ENCODE measurements at regions not wholly inside any gene's neighbourhood (a gene's known extent, or its start where the extent isn't known, plus 50 kb on each side); places are given as distances from the start of the nearest gene placed in this dataset.

GRCh38 chr2:181190711-181191110 lies 210.3 kb downstream of the UBE2E3 start:
- DNase-seq: no peak

GRCh38 chr2:181193550-181193949 lies 213.1 kb downstream of the UBE2E3 start:
- DNase-seq: no peak

GRCh38 chr2:181196401-181196800 lies 216.0 kb downstream of the UBE2E3 start:
- no peak for DNase-seq

GRCh38 chr2:181197140-181197760 lies 216.8 kb downstream of the UBE2E3 start:
- DNase-seq: no peak

- no peak for DNase-seq
These were observed 217.9 kb downstream of the UBE2E3 start for GRCh38 chr2:181198183-181198864.

- no peak for DNase-seq
These were observed 223.0 kb downstream of the UBE2E3 start for GRCh38 chr2:181203412-181203811.

- DNase-seq: no peak
These were observed 223.5 kb downstream of the UBE2E3 start for GRCh38 chr2:181203916-181204315.

GRCh38 chr2:181218401-181218821 lies 238.0 kb downstream of the UBE2E3 start:
- peak; percentile 66 for DNase-seq

GRCh38 chr2:181223234-181223633 lies 234.0 kb upstream of the ITGA4 start:
- no peak for DNase-seq

- no peak for DNase-seq
These were observed 232.3 kb upstream of the ITGA4 start for GRCh38 chr2:181224866-181225265.

- DNase-seq: no peak
These were observed 228.5 kb upstream of the ITGA4 start for GRCh38 chr2:181228661-181229060.

- no peak for DNase-seq
These were observed 226.0 kb upstream of the ITGA4 start for GRCh38 chr2:181231151-181231550.

- peak; percentile 76 for DNase-seq
These were observed 225.1 kb upstream of the ITGA4 start for GRCh38 chr2:181231886-181232621.

GRCh38 chr2:181234487-181234891 lies 222.7 kb upstream of the ITGA4 start:
- no peak for DNase-seq

GRCh38 chr2:181235011-181235410 lies 222.2 kb upstream of the ITGA4 start:
- no peak for DNase-seq

GRCh38 chr2:181235683-181236459 lies 221.3 kb upstream of the ITGA4 start:
- DNase-seq: no peak

- DNase-seq: no peak
These were observed 217.9 kb upstream of the ITGA4 start for GRCh38 chr2:181239201-181239799.

GRCh38 chr2:181240844-181241243 lies 216.3 kb upstream of the ITGA4 start:
- DNase-seq: no peak

GRCh38 chr2:181241366-181241765 lies 215.8 kb upstream of the ITGA4 start:
- DNase-seq: no peak

GRCh38 chr2:181241797-181242196 lies 215.4 kb upstream of the ITGA4 start:
- no peak for DNase-seq

- no peak for DNase-seq
These were observed 214.9 kb upstream of the ITGA4 start for GRCh38 chr2:181242262-181242661.

- DNase-seq: no peak
These were observed 213.9 kb upstream of the ITGA4 start for GRCh38 chr2:181243319-181243718.

GRCh38 chr2:181250691-181251090 lies 206.5 kb upstream of the ITGA4 start:
- no peak for DNase-seq
